ENCODE measurements at regions not wholly inside any gene's neighbourhood (a gene's known extent, or its start where the extent isn't known, plus 50 kb on each side); places are given as distances from the start of the nearest gene placed in this dataset.

- CTCF ChIA-PET: no interaction called here
- no peak for DNase-seq
- intact Hi-C loops (cut with micrococcal nuclease): no loop called here
- H3K4me3 Mint-ChIP-seq: no peak overlapping the region
- peaks cover 31% of the 10 kb centered on the region for H3K9me3 Mint-ChIP-seq
- POLR2A ChIA-PET: no interaction called here
- no peaks in the 10 kb centered on the region for H3K4me1 Mint-ChIP-seq (ENCODE audit: low read depth)
- no peak overlapping the region for H3K27ac Mint-ChIP-seq
- H3K27me3 Mint-ChIP-seq: no peaks in the 10 kb centered on the region
- no peaks in the 10 kb centered on the region for H3K36me3 Mint-ChIP-seq
Measured at GRCh38 chr2:77910136-77910535, 388.0 kb upstream of the LRRTM4 start.

GRCh38 chr2:77920838-77921366 is 398.7 kb upstream of the LRRTM4 start:
- POLR2A ChIA-PET: no interaction called here
- no peak overlapping the region for H3K4me3 Mint-ChIP-seq
- H3K36me3 Mint-ChIP-seq: no peaks in the 10 kb centered on the region
- H3K27ac Mint-ChIP-seq: no peak overlapping the region
- intact Hi-C loops (cut with micrococcal nuclease): no loop called here
- H3K27me3 Mint-ChIP-seq: no peaks in the 10 kb centered on the region
- no peak for DNase-seq
- no peaks in the 10 kb centered on the region for H3K4me1 Mint-ChIP-seq (ENCODE audit: low read depth)
- peaks cover 22% of the 10 kb centered on the region for H3K9me3 Mint-ChIP-seq
- CTCF ChIA-PET: no interaction called here

GRCh38 chr2:77922567-77922966 is 400.4 kb upstream of the LRRTM4 start:
- no peaks in the 10 kb centered on the region for H3K4me1 Mint-ChIP-seq (ENCODE audit: low read depth)
- intact Hi-C loops (cut with micrococcal nuclease): no loop called here
- DNase-seq: no peak
- H3K9me3 Mint-ChIP-seq: peaks cover 20% of the 10 kb centered on the region
- no peak overlapping the region for H3K4me3 Mint-ChIP-seq
- no peak overlapping the region for H3K27ac Mint-ChIP-seq
- ChIA-PET POLR2A (no interaction called here), CTCF (no interaction called here)
- no peaks in the 10 kb centered on the region for H3K36me3 Mint-ChIP-seq
- H3K27me3 Mint-ChIP-seq: no peaks in the 10 kb centered on the region

DNA sequence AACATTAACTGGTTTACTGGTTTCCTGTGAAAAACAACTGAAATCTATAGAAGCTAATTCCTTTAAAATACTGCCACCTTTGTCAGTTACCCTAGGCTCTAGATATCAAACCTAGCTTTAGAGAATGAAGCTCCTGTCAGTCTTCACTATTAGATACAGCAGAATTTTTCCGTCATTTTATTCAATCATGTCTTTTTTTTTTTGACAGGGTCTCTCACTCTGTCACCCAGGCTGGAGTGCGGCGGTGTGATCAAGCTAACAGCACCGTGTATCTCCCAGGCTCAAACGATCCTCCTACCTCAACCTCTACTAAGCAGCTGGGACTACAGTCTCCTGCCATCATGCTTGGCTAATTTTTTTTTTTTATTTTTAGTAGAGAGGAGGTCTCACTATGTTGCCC is 415.2 kb upstream of the LRRTM4 start:
- H3K27me3 Mint-ChIP-seq: no peaks in the 10 kb centered on the region
- no peaks in the 10 kb centered on the region for H3K36me3 Mint-ChIP-seq
- no peak for DNase-seq
- no peak overlapping the region for H3K27ac Mint-ChIP-seq
- POLR2A ChIA-PET: no interaction called here
- H3K4me3 Mint-ChIP-seq: no peak overlapping the region
- H3K4me1 Mint-ChIP-seq (ENCODE audit: low read depth): no peaks in the 10 kb centered on the region
- H3K9me3 Mint-ChIP-seq: peaks cover 10% of the 10 kb centered on the region
- CTCF ChIA-PET: no interaction called here
- intact Hi-C loops (cut with micrococcal nuclease): no loop called here

DNA sequence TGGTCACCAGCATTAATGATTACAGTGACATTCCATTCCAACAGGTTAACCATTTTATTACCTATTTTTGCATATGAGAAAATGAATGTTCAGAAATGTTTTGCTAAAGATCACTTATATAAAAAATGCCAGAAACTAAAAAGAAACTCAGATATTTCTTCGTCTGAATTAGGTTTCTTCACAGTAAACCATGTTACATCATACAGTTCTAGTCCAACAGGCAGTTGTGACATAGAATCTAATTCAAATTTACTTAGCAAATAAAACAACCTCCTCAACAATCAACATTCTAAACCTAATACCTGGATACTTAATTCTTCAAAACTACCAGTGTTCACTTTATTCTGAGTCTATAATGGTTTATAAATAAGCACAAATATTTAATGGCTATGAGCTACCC is 416.3 kb upstream of the LRRTM4 start:
- Mint-ChIP-seq H3K4me3 (no peak overlapping the region), H3K27me3 (no peaks in the 10 kb centered on the region), H3K36me3 (no peaks in the 10 kb centered on the region), H3K9me3 (peaks cover 11% of the 10 kb centered on the region), H3K27ac (no peak overlapping the region), H3K4me1 (ENCODE audit: low read depth) (no peaks in the 10 kb centered on the region)
- DNase-seq: no peak
- intact Hi-C loops (cut with micrococcal nuclease): no loop called here
- CTCF ChIA-PET: no interaction called here
- POLR2A ChIA-PET: no interaction called here

- peaks cover 12% of the 10 kb centered on the region for H3K9me3 Mint-ChIP-seq
- no peak for DNase-seq
- ChIA-PET POLR2A (no interaction called here), CTCF (no interaction called here)
- no peak overlapping the region for H3K27ac Mint-ChIP-seq
- no peaks in the 10 kb centered on the region for H3K4me1 Mint-ChIP-seq (ENCODE audit: low read depth)
- intact Hi-C loops (cut with micrococcal nuclease): no loop called here
- no peak overlapping the region for H3K4me3 Mint-ChIP-seq
- H3K36me3 Mint-ChIP-seq: no peaks in the 10 kb centered on the region
- no peaks in the 10 kb centered on the region for H3K27me3 Mint-ChIP-seq
Measured at GRCh38 chr2:77939370-77939769, 417.2 kb upstream of the LRRTM4 start.

GRCh38 chr2:77939801-77940200 is 417.6 kb upstream of the LRRTM4 start:
- no peak for DNase-seq
- intact Hi-C loops (cut with micrococcal nuclease): no loop called here
- no peaks in the 10 kb centered on the region for H3K27me3 Mint-ChIP-seq
- POLR2A ChIA-PET: no interaction called here
- CTCF ChIA-PET: no interaction called here
- no peaks in the 10 kb centered on the region for H3K36me3 Mint-ChIP-seq
- H3K9me3 Mint-ChIP-seq: peaks cover 12% of the 10 kb centered on the region
- no peaks in the 10 kb centered on the region for H3K4me1 Mint-ChIP-seq (ENCODE audit: low read depth)
- no peak overlapping the region for H3K4me3 Mint-ChIP-seq
- no peak overlapping the region for H3K27ac Mint-ChIP-seq

DNA sequence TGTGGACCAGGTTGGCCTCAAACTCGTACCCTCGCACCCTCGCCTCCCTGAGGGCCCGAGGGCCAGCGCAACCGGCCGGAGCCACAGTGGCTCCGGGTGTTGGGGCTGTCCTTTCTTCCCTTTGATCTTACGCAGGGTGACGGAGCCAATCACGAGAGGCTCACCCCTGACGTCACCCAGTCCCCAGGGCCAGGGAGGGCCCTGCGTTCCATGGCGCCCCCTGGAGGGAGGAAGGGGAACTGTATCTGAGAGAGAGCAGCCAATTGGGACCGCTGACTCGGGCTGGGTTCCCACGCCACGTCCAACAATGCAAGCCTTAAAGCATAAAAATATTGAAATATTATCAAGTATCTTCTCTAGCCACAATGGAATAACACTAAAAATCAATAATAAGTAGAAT is 432.8 kb upstream of the LRRTM4 start:
- Mint-ChIP-seq H3K27ac (no peak overlapping the region), H3K36me3 (no peaks in the 10 kb centered on the region), H3K4me1 (ENCODE audit: low read depth) (no peaks in the 10 kb centered on the region), H3K27me3 (no peaks in the 10 kb centered on the region), H3K9me3 (peaks cover 23% of the 10 kb centered on the region), H3K4me3 (no peak overlapping the region)
- intact Hi-C loops (cut with micrococcal nuclease): no loop called here
- ChIA-PET CTCF (no interaction called here), POLR2A (no interaction called here)
- DNase-seq: no peak

DNA sequence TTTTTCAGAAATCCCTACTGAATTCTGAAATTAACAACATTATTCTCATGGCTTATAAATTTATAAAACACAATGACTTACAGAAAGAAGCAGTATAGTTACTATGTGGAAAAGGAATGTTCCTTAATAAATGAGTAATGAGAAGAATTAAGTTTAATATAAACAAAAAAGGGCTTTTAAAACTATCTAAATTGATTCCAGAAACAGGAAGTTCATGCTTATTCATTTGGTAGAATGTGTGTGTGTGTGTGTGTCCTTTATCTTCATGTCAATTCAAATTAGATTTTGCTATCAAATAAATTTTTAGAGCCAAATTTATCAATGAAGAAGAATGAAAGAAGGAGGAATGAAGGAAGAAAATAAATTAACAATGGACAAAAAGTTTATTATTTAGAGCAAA is 440.8 kb upstream of the LRRTM4 start:
- ChIA-PET POLR2A (no interaction called here), CTCF (no interaction called here)
- H3K36me3 Mint-ChIP-seq: no peaks in the 10 kb centered on the region
- no peak overlapping the region for H3K4me3 Mint-ChIP-seq
- intact Hi-C loops (cut with micrococcal nuclease): no loop called here
- H3K27me3 Mint-ChIP-seq: no peaks in the 10 kb centered on the region
- H3K27ac Mint-ChIP-seq: no peak overlapping the region
- DNase-seq: no peak
- no peaks in the 10 kb centered on the region for H3K4me1 Mint-ChIP-seq (ENCODE audit: low read depth)
- peaks cover 22% of the 10 kb centered on the region for H3K9me3 Mint-ChIP-seq

GRCh38 chr2:77977471-77978063 is 455.4 kb upstream of the LRRTM4 start:
- Mint-ChIP-seq H3K27ac (no peak overlapping the region), H3K27me3 (no peaks in the 10 kb centered on the region), H3K36me3 (no peaks in the 10 kb centered on the region), H3K4me3 (no peak overlapping the region), H3K4me1 (ENCODE audit: low read depth) (no peaks in the 10 kb centered on the region), H3K9me3 (peaks cover 26% of the 10 kb centered on the region)
- CTCF ChIA-PET: no interaction called here
- DNase-seq: no peak
- intact Hi-C loops (cut with micrococcal nuclease): no loop called here
- POLR2A ChIA-PET: no interaction called here

DNA sequence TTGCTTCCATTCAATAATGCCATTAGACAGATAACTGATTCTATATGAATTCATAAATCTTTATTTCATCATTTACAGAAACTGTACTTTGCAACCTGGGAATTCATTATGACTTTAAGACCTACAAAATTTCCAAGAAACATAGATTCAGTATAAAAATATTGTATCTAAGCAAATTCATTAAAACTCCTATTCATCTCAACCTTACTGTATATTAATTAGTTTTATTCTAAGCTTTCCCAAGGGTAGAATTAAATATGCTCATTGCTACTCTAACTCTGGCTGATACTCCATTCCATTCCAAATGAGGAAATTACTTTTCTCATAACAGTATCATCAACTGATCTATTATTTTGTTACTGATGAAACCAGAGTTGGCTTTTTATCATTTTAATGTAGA is 473.0 kb upstream of the LRRTM4 start:
- H3K4me3 Mint-ChIP-seq: no peak overlapping the region
- ChIA-PET CTCF (no interaction called here), POLR2A (no interaction called here)
- no peak overlapping the region for H3K27ac Mint-ChIP-seq
- DNase-seq: no peak
- H3K27me3 Mint-ChIP-seq: no peaks in the 10 kb centered on the region
- intact Hi-C loops (cut with micrococcal nuclease): no loop called here
- H3K4me1 Mint-ChIP-seq (ENCODE audit: low read depth): no peaks in the 10 kb centered on the region
- peaks cover 5% of the 10 kb centered on the region for H3K9me3 Mint-ChIP-seq
- no peaks in the 10 kb centered on the region for H3K36me3 Mint-ChIP-seq

- DNase-seq: no peak
- Mint-ChIP-seq H3K27me3 (no peaks in the 10 kb centered on the region), H3K4me3 (no peak overlapping the region), H3K27ac (no peak overlapping the region), H3K36me3 (no peaks in the 10 kb centered on the region), H3K4me1 (ENCODE audit: low read depth) (no peaks in the 10 kb centered on the region), H3K9me3 (peaks cover 7% of the 10 kb centered on the region)
- ChIA-PET POLR2A (no interaction called here), CTCF (no interaction called here)
- intact Hi-C loops (cut with micrococcal nuclease): no loop called here
Measured at GRCh38 chr2:77999376-77999775, 477.2 kb upstream of the LRRTM4 start.

DNA sequence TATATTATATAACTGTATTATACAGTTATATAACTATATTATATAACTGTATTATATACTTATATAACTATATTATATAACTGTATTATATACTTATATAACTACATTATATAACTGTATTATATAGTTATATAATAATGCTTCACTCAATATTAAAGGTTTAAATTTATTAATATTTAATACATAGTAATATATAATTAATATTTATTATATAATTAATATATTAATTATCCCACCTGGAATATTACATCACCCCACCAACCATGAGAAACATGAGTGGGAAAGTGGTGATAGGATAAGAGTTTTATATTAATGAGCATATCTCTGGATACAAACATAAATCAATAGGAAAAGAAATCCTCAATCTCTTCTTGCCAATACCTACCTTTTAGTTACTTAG is 487.1 kb upstream of the LRRTM4 start:
- Mint-ChIP-seq H3K36me3 (no peaks in the 10 kb centered on the region), H3K4me3 (no peak overlapping the region), H3K9me3 (peaks cover 23% of the 10 kb centered on the region), H3K27me3 (no peaks in the 10 kb centered on the region), H3K4me1 (ENCODE audit: low read depth) (no peaks in the 10 kb centered on the region), H3K27ac (no peak overlapping the region)
- POLR2A ChIA-PET: no interaction called here
- no peak for DNase-seq
- CTCF ChIA-PET: no interaction called here
- intact Hi-C loops (cut with micrococcal nuclease): no loop called here

DNA sequence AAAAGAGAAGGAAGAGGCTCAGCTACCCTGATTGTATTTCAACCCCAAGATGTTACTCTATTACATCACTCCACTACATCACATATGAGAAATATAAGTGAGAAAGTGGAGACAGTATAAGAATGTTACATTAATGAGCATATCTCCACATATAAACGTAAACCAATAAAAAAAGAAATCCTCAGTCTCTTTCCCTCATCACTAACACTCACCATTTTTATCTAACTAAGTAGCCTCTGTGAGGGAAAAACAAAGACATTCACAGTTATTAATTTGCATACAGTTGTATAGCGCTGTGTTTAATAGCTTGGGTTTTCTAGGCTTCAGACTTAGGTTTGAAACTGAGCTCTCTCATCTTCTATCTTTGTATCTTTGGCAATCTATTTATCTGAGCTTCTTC is 489.1 kb upstream of the LRRTM4 start:
- Mint-ChIP-seq H3K27me3 (no peaks in the 10 kb centered on the region), H3K4me3 (no peak overlapping the region), H3K27ac (no peak overlapping the region), H3K36me3 (no peaks in the 10 kb centered on the region), H3K4me1 (ENCODE audit: low read depth) (no peaks in the 10 kb centered on the region), H3K9me3 (peaks cover 20% of the 10 kb centered on the region)
- DNase-seq: no peak
- ChIA-PET POLR2A (no interaction called here), CTCF (no interaction called here)
- intact Hi-C loops (cut with micrococcal nuclease): no loop called here

Measured in activated CD4-positive, alpha-beta memory T cell treated with anti-CD3 and anti-CD28 coated beads for 36 hours (primary cell).